GM12873 (cell line): ENCODE measurements at regions not wholly inside any gene's neighbourhood (a gene's known extent, or its start where the extent isn't known, plus 50 kb on each side); places are given as distances from the start of the nearest gene placed in this dataset.

Source experiments
- CTCF ChIP-seq: IDR thresholded peaks from 2 replicates; pipeline ENCODE4 v1.5.1; 2012; ENCODE audit warnings: low read depth, mild to moderate bottlenecking, moderate library complexity, low read length, control low read depth; ENCODE audit not compliant: insufficient read depth; ENCODE audit errors: missing control alignments

GRCh38 chr4:19544446-19545125, 707.1 kb upstream of the SLIT2 start:
- no peak for TF ChIP-seq CTCF

DNA sequence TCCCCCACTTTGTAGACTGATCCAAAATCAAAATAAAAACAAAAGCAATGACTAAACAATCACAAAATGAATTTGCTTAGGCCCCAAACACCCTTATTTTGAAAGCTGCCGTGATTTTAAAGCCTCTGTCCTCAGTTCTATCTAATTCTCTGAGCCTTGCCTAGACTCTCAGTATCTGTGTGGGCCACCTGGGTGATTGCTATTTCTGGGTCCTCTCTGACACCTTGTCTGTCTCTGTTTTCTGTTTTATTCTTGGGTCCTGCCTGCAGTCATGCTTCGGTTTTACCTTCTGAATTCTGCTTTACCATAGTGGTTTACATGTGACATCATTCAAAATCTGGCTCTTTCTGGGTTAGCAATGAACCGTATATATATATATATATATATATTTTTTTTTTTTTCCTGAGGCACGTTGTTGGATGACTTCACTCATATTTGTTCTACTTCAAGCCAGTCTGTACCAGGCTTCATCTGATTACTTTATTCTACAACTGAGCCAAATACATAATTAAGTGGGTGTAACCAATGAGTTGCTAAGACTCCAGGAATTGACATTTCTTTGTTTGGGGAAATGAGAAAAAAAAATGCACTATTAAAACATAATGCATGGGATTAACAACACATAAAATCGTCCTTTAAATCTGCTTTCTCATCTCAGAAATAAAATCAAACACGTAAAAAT, 710.7 kb upstream of the SLIT2 start:
- no peak for TF ChIP-seq CTCF

GRCh38 chr4:19539201-19539600, 712.5 kb upstream of the SLIT2 start:
- no peak for TF ChIP-seq CTCF

DNA sequence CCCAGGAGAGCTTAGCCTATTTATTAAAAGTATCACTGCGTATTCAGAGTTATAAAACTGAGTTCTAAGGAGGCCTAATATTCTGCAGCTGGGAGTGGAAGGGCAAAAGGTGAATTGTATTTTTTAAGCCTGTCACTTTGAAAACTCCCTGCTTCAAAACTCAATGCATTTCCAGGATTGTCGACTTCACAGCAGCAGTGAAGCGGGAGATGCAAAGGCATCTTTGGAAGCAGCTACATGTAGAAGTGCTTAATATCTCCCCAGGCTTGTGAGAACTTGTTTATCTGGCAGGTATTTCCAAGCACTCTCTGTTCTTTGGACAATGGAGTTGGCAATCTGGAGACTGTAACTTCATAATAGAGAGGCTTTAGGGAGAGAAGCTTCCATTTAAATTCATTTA, 717.5 kb upstream of the SLIT2 start:
- no peak for TF ChIP-seq CTCF

DNA sequence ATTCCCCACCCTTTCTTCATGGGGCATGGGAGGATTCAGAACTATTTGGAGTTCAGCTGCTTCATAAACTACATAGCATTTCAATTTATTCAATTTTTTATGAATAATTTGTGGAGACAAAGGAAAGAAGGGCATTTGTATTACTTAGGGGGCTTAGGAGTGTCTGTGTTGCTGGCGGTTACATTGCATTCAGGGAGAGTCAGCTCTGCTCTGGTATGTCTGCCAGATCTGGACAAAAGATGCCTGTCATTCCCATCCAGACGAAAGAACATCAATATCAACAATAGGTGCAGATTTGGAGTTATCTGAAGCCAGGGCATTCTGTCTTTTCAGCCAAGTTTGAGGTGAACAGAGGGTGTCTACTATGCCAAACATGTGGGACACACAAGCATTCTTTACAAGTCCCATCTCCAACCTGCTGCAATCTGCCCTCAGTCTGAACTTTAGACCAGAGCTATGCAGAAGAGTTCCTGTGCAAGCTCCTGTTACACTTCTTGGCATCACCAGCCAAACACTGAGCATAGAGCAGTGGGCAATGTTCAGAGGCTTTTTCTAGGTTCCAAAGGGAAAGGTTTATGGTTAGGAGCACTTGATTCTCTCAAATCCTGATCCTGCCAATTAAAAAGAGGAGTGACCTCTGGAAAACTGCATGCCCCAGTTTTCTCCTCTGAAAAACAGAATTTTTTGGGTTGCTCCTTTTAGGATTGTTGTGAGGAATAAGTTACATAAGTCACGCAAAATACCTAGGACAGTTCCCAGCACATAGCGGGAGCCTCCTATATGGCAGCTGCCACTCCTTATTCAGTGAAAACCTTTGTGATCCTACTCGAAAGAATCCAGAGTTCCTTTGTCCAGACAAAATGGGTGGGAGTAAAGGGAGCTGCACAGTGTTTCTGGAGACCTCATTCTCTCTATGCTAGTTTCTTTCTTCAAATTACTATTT, 719.5 kb upstream of the SLIT2 start:
- no peak for TF ChIP-seq CTCF

GRCh38 chr4:19523964-19524363, 727.7 kb upstream of the SLIT2 start:
- TF ChIP-seq CTCF: no peak

- no peak for TF ChIP-seq CTCF
These were observed 728.7 kb upstream of the SLIT2 start for GRCh38 chr4:19522966-19523365.
